SK-N-MC (cell line): ENCODE measurements at regions not wholly inside any gene's neighbourhood (a gene's known extent, or its start where the extent isn't known, plus 50 kb on each side); places are given as distances from the start of the nearest gene placed in this dataset.

Experiments
- DNase-seq: peaks from one replicate; pipeline ENCODE4 v3.0.0-alpha.2; 2011; ENCODE audit warnings: low read depth, low spot score
- H3K27ac ChIP-seq: fragments of 200-600 bp; sonication (generic); 2 replicates; pipeline ENCODE4 v1.5.1; 2016; ENCODE audit warnings: mixed run types
- H3K36me3 ChIP-seq: fragments of 200-600 bp; sonication (generic); 2 replicates; pipeline ENCODE4 v1.6.1; 2017; ENCODE audit warnings: antibody characterized with exemption, low read length, mixed read lengths; ENCODE audit not compliant: insufficient read depth
- H3K4me3 ChIP-seq: fragments of 200-600 bp; sonication (generic); 2 replicates; pipeline ENCODE4 v1.5.1; 2016
- H3K9ac ChIP-seq: fragments of 200-600 bp; sonication (generic); 2 replicates; pipeline ENCODE4 v1.8.0; 2017; ENCODE audit warnings: mixed run types, mixed read lengths; ENCODE audit not compliant: insufficient read length
- H3K9me3 ChIP-seq: fragments of 200-600 bp; sonication (generic); 2 replicates; pipeline ENCODE4 v1.6.1; 2017; ENCODE audit warnings: low read depth, mild to moderate bottlenecking, antibody characterized with exemption, low read length, moderate library complexity, mixed read lengths
- EZH2 ChIP-seq: fragments of 200-600 bp; sonication (generic); IDR thresholded peaks from one replicate; pipeline ENCODE4 v1.6.1; 2017; ENCODE audit warnings: antibody characterized with exemption
- FOXP2 ChIP-seq: optimal IDR thresholded peaks from 2 replicates; pipeline ENCODE3; 2011; ENCODE audit warnings: mild to moderate bottlenecking, moderate library complexity; ENCODE audit not compliant: insufficient read depth; ENCODE audit errors: extremely low read length, control extremely low read depth
- POLR2AphosphoS5 ChIP-seq: IDR thresholded peaks from 2 replicates; pipeline ENCODE4 v1.6.1; 2012; ENCODE audit warnings: mild to moderate bottlenecking, low read depth, low read length, borderline replicate concordance

DNA sequence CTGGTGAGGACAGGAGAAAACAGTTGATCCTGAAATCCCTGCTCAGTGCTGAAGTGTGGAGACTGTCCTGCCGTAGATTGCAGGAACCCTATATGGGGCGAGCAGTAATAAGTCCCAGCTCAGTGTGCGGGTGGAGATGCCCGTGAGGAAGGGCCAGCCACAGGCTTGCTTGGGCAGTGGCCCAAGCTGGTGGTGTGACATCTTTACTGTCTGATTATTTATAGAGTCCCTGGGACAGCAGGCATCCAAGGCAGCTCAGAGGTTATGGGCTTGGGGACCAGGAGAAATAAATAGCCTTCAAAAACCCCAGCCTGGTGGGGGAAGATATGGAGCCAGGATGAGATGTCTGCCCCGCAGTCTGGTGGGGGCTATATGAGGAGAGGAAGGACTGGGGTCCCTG is 170.7 kb upstream of the POU3F1 start:
- Histone ChIP-seq H3K27ac (no peak overlapping the region), H3K9ac (no peak overlapping the region), H3K9me3 (no peaks in the 10 kb centered on the region), H3K36me3 (no peaks in the 10 kb centered on the region), H3K4me3 (no peak overlapping the region)
- no peak for TF ChIP-seq POLR2AphosphoS5
- TF ChIP-seq FOXP2, result no peak
- no peak for TF ChIP-seq EZH2
- DNase-seq, result no peak

GRCh38 chr1:38213646-38214434 is 167.2 kb upstream of the POU3F1 start:
- Histone ChIP-seq H3K27ac (no peak overlapping the region), H3K9me3 (no peaks in the 10 kb centered on the region), H3K4me3 (no peak overlapping the region), H3K36me3 (no peaks in the 10 kb centered on the region), H3K9ac (no peak overlapping the region)
- TF ChIP-seq EZH2, result no peak
- no peak for TF ChIP-seq POLR2AphosphoS5
- no peak for TF ChIP-seq FOXP2
- DNase-seq, result no peak

DNA sequence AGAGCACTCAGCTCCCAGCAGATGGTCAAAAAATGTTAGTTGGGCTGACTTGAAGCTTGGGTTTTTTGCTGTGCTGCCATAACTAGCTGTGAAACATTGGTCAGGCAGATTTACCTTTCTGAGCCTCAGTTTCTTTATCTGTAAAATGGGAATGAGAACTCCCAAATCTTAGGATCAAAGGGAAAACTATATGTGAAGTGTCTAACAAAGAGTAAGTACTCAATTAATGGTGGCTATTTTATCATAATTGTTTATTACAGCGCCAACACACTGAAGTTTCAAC is 164.2 kb upstream of the POU3F1 start:
- Histone ChIP-seq H3K27ac (no peak overlapping the region), H3K36me3 (no peaks in the 10 kb centered on the region), H3K9me3 (no peaks in the 10 kb centered on the region), H3K9ac (no peak overlapping the region), H3K4me3 (no peak overlapping the region)
- no peak for DNase-seq
- TF ChIP-seq FOXP2 (no peak), EZH2 (no peak), POLR2AphosphoS5 (no peak)

- no peaks in the 10 kb centered on the region for H3K36me3 ChIP-seq
- no peak for DNase-seq
- no peak overlapping the region for H3K9ac ChIP-seq
- H3K4me3 ChIP-seq, result no peak overlapping the region
- TF ChIP-seq FOXP2 (no peak), POLR2AphosphoS5 (no peak), EZH2 (no peak)
- H3K27ac ChIP-seq, result no peak overlapping the region
- no peaks in the 10 kb centered on the region for H3K9me3 ChIP-seq
These were observed 163.7 kb upstream of the POU3F1 start for GRCh38 chr1:38210021-38210894.

- Histone ChIP-seq H3K9ac (no peak overlapping the region), H3K9me3 (no peaks in the 10 kb centered on the region), H3K4me3 (no peak overlapping the region), H3K36me3 (no peaks in the 10 kb centered on the region), H3K27ac (no peak overlapping the region)
- DNase-seq, result no peak
- TF ChIP-seq POLR2AphosphoS5, result no peak
- no peak for TF ChIP-seq EZH2
- TF ChIP-seq FOXP2, result no peak
These were observed 162.4 kb upstream of the POU3F1 start for GRCh38 chr1:38208716-38209632.

DNA sequence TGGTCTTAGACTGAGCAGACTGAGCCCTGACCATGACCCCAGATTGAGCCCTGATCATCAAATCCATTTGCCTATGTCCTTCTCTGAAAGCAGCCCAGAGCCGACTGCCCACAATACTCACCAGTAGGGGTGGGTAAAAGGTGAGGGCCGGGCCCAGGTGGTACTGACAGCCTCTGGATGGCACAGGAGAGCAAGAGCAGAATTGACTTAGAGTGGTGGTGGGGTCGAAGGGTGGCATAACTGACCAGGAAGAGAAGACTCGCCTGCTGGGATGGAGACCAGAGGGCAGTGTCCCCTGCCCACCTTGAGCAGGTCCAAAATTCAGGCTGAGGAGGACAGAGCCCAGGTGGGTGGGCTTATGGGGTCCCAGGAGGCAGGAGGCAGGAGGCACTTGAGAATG is 161.3 kb upstream of the POU3F1 start:
- H3K9me3 ChIP-seq, result no peaks in the 10 kb centered on the region
- H3K36me3 ChIP-seq, result no peaks in the 10 kb centered on the region
- H3K4me3 ChIP-seq, result no peak overlapping the region
- no peak for DNase-seq
- H3K27ac ChIP-seq, result no peak overlapping the region
- H3K9ac ChIP-seq, result no peak overlapping the region
- TF ChIP-seq FOXP2, result no peak
- TF ChIP-seq POLR2AphosphoS5, result no peak
- TF ChIP-seq EZH2, result no peak

GRCh38 chr1:38207275-38207674 is 160.7 kb upstream of the POU3F1 start:
- H3K27ac ChIP-seq, result no peak overlapping the region
- no peak for DNase-seq

DNA sequence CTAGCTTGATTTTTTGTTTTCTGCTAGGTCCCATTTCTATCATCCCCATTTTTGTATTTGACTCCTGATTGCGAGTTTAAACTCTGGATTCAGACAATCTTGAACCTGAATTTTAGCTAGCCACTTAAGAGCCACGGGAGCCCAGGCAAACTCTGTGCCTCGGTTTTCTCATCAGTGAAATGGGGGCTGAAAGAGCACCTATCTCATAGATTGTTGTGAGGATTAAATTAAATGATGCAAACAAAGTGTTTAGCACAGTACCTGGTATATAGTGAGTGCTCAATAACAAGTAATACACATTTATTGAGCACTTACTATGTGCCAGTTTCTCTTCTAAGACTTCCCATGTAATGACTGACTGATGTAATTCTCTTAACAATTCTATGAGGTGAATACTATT is 158.1 kb upstream of the POU3F1 start:
- no peaks in the 10 kb centered on the region for H3K9me3 ChIP-seq
- no peak for DNase-seq
- no peak overlapping the region for H3K9ac ChIP-seq
- no peak overlapping the region for H3K27ac ChIP-seq
- H3K36me3 ChIP-seq, result no peaks in the 10 kb centered on the region
- no peak overlapping the region for H3K4me3 ChIP-seq
- TF ChIP-seq POLR2AphosphoS5 (no peak), FOXP2 (no peak), EZH2 (no peak)

More at GRCh38 chr1:38207275-38207674, 160.7 kb upstream of the POU3F1 start:
- Histone ChIP-seq H3K9me3 (no peaks in the 10 kb centered on the region), H3K9ac (no peak overlapping the region), H3K4me3 (no peak overlapping the region), H3K36me3 (no peaks in the 10 kb centered on the region)
- no peak for TF ChIP-seq FOXP2
- no peak for TF ChIP-seq EZH2
- TF ChIP-seq POLR2AphosphoS5, result no peak
